WTC11 (cell line): ENCODE measurements at regions not wholly inside any gene's neighbourhood (a gene's known extent, or its start where the extent isn't known, plus 50 kb on each side); places are given as distances from the start of the nearest gene placed in this dataset.
A peak's percentile ranks its signal among the peaks of the same experiment; 100 is the strongest.
"Not testable (repeated sequence)": the region's sequence is repeated elsewhere in the genome, so short reads cannot be mapped to it uniquely, and the experiment has no call there.

Experiments used
- ATAC-seq: fragments of 200-7000 bp; cut with Tn5 transposase; 2 replicates; pipeline ENCODE4 v1.10.0; 2021; ENCODE audit warnings: mild to moderate bottlenecking, moderate library complexity
- CTCF ChIA-PET: fragments of 300-600 bp; sonication (Branson Sonifier 250); formaldehyde crosslinking; loops from one replicate; lab custom pipeline; 2021; ENCODE audit warnings: antibody characterized with exemption; lab: Charles Lee
- POLR2A ChIA-PET: fragments of 350-600 bp; sonication (Branson Sonifier 250); formaldehyde crosslinking; loops from one replicate; lab custom pipeline; 2021; ENCODE audit warnings: antibody characterized with exemption; lab: Charles Lee
- DNase-seq: peaks from one replicate; pipeline ENCODE4 v3.0.0; 2021; ENCODE audit warnings: low spot score
- H3K27ac Mint-ChIP-seq: 2 replicates; pipeline ENCODE4 v1.8.0; 2021; ENCODE audit warnings: mixed read lengths
- H3K27me3 Mint-ChIP-seq: 2 replicates; pipeline ENCODE4 v1.8.0; 2021; ENCODE audit warnings: low read depth, mild to moderate bottlenecking, moderate library complexity, mixed read lengths
- H3K36me3 Mint-ChIP-seq: 2 replicates; pipeline ENCODE4 v1.8.0; 2021; ENCODE audit warnings: mixed read lengths
- H3K4me1 Mint-ChIP-seq: 2 replicates; pipeline ENCODE4 v1.8.0; 2022; ENCODE audit warnings: mixed read lengths
- H3K4me3 Mint-ChIP-seq: 2 replicates; pipeline ENCODE4 v1.8.0; 2021; ENCODE audit warnings: mild to moderate bottlenecking, moderate library complexity, mixed read lengths
- H3K9me3 Mint-ChIP-seq: 2 replicates; pipeline ENCODE4 v1.8.0; 2021; ENCODE audit warnings: mixed read lengths
- CBFB ChIP-seq: sonication (generic); formaldehyde crosslinking; IDR thresholded peaks from 2 replicates; pipeline ENCODE4 v1.8.1; 2022; ENCODE audit warnings: mild to moderate bottlenecking, low read depth, missing genetic modification reagents
- CREB1 ChIP-seq: sonication (generic); formaldehyde crosslinking; IDR thresholded peaks from 2 replicates; pipeline ENCODE4 v1.8.0; 2023; ENCODE audit warnings: mild to moderate bottlenecking, missing genetic modification reagents
- ELF4 ChIP-seq: sonication (generic); formaldehyde crosslinking; IDR thresholded peaks from 2 replicates; pipeline ENCODE4 v1.8.1; 2022; ENCODE audit warnings: low read depth, mild to moderate bottlenecking, moderate library complexity, missing genetic modification reagents
- ETV6 ChIP-seq: sonication (generic); formaldehyde crosslinking; IDR thresholded peaks from 2 replicates; pipeline ENCODE4 v1.8.1; 2022; ENCODE audit warnings: mild to moderate bottlenecking, missing genetic modification reagents
- FOXJ3 ChIP-seq: sonication (generic); formaldehyde crosslinking; IDR thresholded peaks from 2 replicates; pipeline ENCODE4 v1.9.0; 2021; ENCODE audit warnings: missing genetic modification reagents, mild to moderate bottlenecking, borderline replicate concordance
- FOXK1 ChIP-seq: sonication (generic); formaldehyde crosslinking; IDR thresholded peaks from 2 replicates; pipeline ENCODE4 v1.8.0; 2022; ENCODE audit warnings: mild to moderate bottlenecking, moderate library complexity, missing genetic modification reagents
- GABPB1 ChIP-seq: sonication (generic); formaldehyde crosslinking; IDR thresholded peaks from 2 replicates; pipeline ENCODE4 v1.8.1; 2023; ENCODE audit warnings: mild to moderate bottlenecking, missing genetic modification reagents
- HMGA2 ChIP-seq: fragments of 250-450 bp; sonication (Bioruptor Pico); IDR thresholded peaks from 2 replicates; pipeline ENCODE4 v1.4.0; 2021; ENCODE audit warnings: mild to moderate bottlenecking, moderate library complexity
- HMGXB4 ChIP-seq: sonication (generic); formaldehyde crosslinking; IDR thresholded peaks from 2 replicates; pipeline ENCODE4 v1.8.1; 2023; ENCODE audit warnings: mild to moderate bottlenecking, moderate library complexity, missing genetic modification reagents
- OVOL2 ChIP-seq: fragments of 250-450 bp; sonication (Bioruptor Pico); IDR thresholded peaks from 2 replicates; pipeline ENCODE4 v1.9.0; 2021; ENCODE audit warnings: mild to moderate bottlenecking, borderline replicate concordance
- RELA ChIP-seq: sonication (generic); formaldehyde crosslinking; IDR thresholded peaks from 2 replicates; pipeline ENCODE4 v1.8.1; 2022; ENCODE audit warnings: missing genetic modification reagents, mild to moderate bottlenecking, borderline replicate concordance
- SOX15 ChIP-seq: fragments of 250-450 bp; sonication (Bioruptor Pico); IDR thresholded peaks from 2 replicates; pipeline ENCODE4 v1.9.0; 2021; ENCODE audit warnings: mild to moderate bottlenecking
- TCF7 ChIP-seq: sonication (generic); formaldehyde crosslinking; IDR thresholded peaks from 2 replicates; pipeline ENCODE4 v1.8.0; 2022; ENCODE audit warnings: mild to moderate bottlenecking, low read depth, missing genetic modification reagents, moderate library complexity
- TEAD1 ChIP-seq: sonication (generic); formaldehyde crosslinking; IDR thresholded peaks from 2 replicates; pipeline ENCODE4 v1.8.0; 2022; ENCODE audit warnings: mild to moderate bottlenecking, missing genetic modification reagents
- ZNF121 ChIP-seq: sonication (generic); formaldehyde crosslinking; IDR thresholded peaks from 2 replicates; pipeline ENCODE4 v1.8.0; 2023; ENCODE audit warnings: missing genetic modification reagents
- ZNF232 ChIP-seq: sonication (generic); formaldehyde crosslinking; IDR thresholded peaks from 2 replicates; pipeline ENCODE4 v1.8.0; 2022; ENCODE audit warnings: mild to moderate bottlenecking, missing genetic modification reagents
- ZNF396 ChIP-seq: fragments of 250-450 bp; sonication (Bioruptor Pico); IDR thresholded peaks from 2 replicates; pipeline ENCODE4 v1.8.0; 2021; ENCODE audit warnings: mild to moderate bottlenecking, moderate library complexity, borderline replicate concordance
- TF ChIP-seq, protein P1 (sequence below): sonication (generic); formaldehyde crosslinking; IDR thresholded peaks from 2 replicates; pipeline ENCODE4 v1.8.1; 2022; ENCODE audit warnings: low read depth, missing genetic modification reagents, borderline replicate concordance
- TF ChIP-seq, protein P2 (sequence below): sonication (generic); formaldehyde crosslinking; IDR thresholded peaks from 2 replicates; pipeline ENCODE4 v1.8.1; 2023; ENCODE audit warnings: mild to moderate bottlenecking, missing genetic modification reagents, borderline replicate concordance
- TF ChIP-seq, protein P3 (sequence below): sonication (generic); formaldehyde crosslinking; IDR thresholded peaks from 2 replicates; pipeline ENCODE4 v1.8.0; 2022; ENCODE audit warnings: mild to moderate bottlenecking, missing genetic modification reagents

- peaks cover 74% of the 10 kb centered on the region for H3K9me3 Mint-ChIP-seq
- DNase-seq, result peak; percentile 30
These were observed 239.7 kb downstream of the DAD1 start for GRCh38 chr14:22349281-22349680.

GRCh38 chr14:22344673-22345072 is 244.4 kb downstream of the DAD1 start:
- no peak for DNase-seq
- peaks cover 73% of the 10 kb centered on the region for H3K9me3 Mint-ChIP-seq
- POLR2A ChIA-PET, result no interaction called here
- TF ChIP-seq OVOL2 (CRISPR knock-in tag) (no peak), CREB1 (CRISPR knock-in tag) (no peak), ELF4 (CRISPR knock-in tag) (no peak), ETV6 (CRISPR knock-in tag) (no peak), RELA (CRISPR knock-in tag) (no peak), TEAD1 (CRISPR knock-in tag) (no peak), SOX15 (CRISPR knock-in tag) (no peak), FOXJ3 (CRISPR knock-in tag) (no peak), ZNF121 (CRISPR knock-in tag) (no peak), CBFB (CRISPR knock-in tag) (no peak), ZNF232 (no peak), ZNF396 (CRISPR knock-in tag) (no peak)
- TF ChIP-seq, protein P1, sequence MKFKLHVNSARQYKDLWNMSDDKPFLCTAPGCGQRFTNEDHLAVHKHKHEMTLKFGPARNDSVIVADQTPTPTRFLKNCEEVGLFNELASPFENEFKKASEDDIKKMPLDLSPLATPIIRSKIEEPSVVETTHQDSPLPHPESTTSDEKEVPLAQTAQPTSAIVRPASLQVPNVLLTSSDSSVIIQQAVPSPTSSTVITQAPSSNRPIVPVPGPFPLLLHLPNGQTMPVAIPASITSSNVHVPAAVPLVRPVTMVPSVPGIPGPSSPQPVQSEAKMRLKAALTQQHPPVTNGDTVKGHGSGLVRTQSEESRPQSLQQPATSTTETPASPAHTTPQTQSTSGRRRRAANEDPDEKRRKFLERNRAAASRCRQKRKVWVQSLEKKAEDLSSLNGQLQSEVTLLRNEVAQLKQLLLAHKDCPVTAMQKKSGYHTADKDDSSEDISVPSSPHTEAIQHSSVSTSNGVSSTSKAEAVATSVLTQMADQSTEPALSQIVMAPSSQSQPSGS (CRISPR knock-in tag), result no peak
- TF ChIP-seq, protein P2, sequence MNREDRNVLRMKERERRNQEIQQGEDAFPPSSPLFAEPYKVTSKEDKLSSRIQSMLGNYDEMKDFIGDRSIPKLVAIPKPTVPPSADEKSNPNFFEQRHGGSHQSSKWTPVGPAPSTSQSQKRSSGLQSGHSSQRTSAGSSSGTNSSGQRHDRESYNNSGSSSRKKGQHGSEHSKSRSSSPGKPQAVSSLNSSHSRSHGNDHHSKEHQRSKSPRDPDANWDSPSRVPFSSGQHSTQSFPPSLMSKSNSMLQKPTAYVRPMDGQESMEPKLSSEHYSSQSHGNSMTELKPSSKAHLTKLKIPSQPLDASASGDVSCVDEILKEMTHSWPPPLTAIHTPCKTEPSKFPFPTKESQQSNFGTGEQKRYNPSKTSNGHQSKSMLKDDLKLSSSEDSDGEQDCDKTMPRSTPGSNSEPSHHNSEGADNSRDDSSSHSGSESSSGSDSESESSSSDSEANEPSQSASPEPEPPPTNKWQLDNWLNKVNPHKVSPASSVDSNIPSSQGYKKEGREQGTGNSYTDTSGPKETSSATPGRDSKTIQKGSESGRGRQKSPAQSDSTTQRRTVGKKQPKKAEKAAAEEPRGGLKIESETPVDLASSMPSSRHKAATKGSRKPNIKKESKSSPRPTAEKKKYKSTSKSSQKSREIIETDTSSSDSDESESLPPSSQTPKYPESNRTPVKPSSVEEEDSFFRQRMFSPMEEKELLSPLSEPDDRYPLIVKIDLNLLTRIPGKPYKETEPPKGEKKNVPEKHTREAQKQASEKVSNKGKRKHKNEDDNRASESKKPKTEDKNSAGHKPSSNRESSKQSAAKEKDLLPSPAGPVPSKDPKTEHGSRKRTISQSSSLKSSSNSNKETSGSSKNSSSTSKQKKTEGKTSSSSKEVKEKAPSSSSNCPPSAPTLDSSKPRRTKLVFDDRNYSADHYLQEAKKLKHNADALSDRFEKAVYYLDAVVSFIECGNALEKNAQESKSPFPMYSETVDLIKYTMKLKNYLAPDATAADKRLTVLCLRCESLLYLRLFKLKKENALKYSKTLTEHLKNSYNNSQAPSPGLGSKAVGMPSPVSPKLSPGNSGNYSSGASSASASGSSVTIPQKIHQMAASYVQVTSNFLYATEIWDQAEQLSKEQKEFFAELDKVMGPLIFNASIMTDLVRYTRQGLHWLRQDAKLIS (CRISPR knock-in tag), result no peak
- TF ChIP-seq, all 79 proteins: peak for 0
- peaks cover 46% of the 10 kb centered on the region for H3K36me3 Mint-ChIP-seq
- peaks cover 2% of the 10 kb centered on the region; the same call in 1 of the 2 replicates for H3K27me3 Mint-ChIP-seq
- H3K27ac Mint-ChIP-seq, result no peak overlapping the region
- no peak overlapping the region for H3K4me3 Mint-ChIP-seq
- CTCF ChIA-PET, result no interaction called here
- ATAC-seq, result no peak
- H3K4me1 Mint-ChIP-seq, result peaks cover 7% of the 10 kb centered on the region

More at GRCh38 chr14:22349281-22349680, 239.7 kb downstream of the DAD1 start:
- ATAC-seq, H3K27me3 Mint-ChIP-seq, POLR2A ChIA-PET, H3K4me1 Mint-ChIP-seq, H3K4me3 Mint-ChIP-seq: not testable (repeated sequence)
- 0 out of 2 replicates have a peak overlapping the region, but pooled peaks have one; percentile 11 for H3K27ac Mint-ChIP-seq
- TF ChIP-seq FOXK1, result 0 out of 2 replicates have a peak, but pooled peaks have one; percentile 36
- H3K36me3 Mint-ChIP-seq, result peaks cover 34% of the 10 kb centered on the region
- CTCF ChIA-PET, result interaction anchor here (1.2 to 1.6 kb wide), 2 partner anchors 26 to 31 kb away, joined by 3 to 6 read pairs; no protein-coding TSS in a partner anchor

DNA sequence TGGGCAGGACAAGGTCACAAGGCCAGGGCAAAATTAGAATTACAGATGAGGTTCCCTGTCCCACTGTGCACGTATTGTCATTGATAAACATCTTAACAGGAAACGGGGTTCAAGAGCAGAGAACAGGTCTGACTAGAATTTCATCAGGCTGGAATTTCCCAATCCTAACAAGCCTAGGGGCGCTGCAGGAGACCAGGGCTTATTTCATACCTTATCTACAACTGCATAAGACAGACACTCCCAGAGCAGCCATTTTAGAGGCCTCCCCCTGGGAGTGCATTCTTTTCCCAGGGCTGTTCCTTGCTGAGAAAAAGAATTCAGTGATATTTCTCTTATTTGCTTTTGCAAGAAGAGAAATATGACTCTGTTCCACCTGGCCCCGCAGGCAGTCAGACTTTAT is 244.8 kb downstream of the DAD1 start:
- H3K9me3 Mint-ChIP-seq, result peaks cover 69% of the 10 kb centered on the region
- H3K4me1 Mint-ChIP-seq, result not testable (repeated sequence)

DNA sequence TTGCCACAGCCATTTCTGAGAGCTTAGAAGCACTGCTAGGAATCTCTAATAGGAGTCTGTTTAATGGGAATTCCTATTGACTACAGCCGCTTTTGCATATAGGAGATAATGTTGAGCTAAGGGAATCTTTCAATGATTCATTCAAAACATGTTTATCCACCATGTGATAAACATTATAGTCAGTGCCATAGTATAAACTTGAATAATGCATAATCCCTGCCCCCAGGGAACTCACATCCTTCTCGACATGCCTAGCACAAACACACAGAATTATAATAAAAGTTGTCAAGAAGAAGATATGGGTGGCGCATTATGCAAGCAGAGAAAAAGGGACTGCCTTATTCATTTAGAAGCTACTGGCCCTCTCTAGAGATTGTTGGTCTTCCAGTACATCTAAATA is 248.0 kb downstream of the DAD1 start:
- ChIA-PET POLR2A (no interaction called here), CTCF (no interaction called here)
- no peak for DNase-seq
- Mint-ChIP-seq H3K4me1 (no peaks in the 10 kb centered on the region), H3K36me3 (peaks cover 33% of the 10 kb centered on the region), H3K27me3 (peaks cover 2% of the 10 kb centered on the region; the same call in 1 of the 2 replicates), H3K27ac (no peak overlapping the region), H3K4me3 (no peak overlapping the region)
- ATAC-seq, result no peak
- TF ChIP-seq TCF7 (CRISPR knock-in tag) (no peak), HMGXB4 (CRISPR knock-in tag) (no peak), GABPB1 (CRISPR knock-in tag) (no peak), HMGA2 (CRISPR knock-in tag) (no peak)
- TF ChIP-seq, protein P3, sequence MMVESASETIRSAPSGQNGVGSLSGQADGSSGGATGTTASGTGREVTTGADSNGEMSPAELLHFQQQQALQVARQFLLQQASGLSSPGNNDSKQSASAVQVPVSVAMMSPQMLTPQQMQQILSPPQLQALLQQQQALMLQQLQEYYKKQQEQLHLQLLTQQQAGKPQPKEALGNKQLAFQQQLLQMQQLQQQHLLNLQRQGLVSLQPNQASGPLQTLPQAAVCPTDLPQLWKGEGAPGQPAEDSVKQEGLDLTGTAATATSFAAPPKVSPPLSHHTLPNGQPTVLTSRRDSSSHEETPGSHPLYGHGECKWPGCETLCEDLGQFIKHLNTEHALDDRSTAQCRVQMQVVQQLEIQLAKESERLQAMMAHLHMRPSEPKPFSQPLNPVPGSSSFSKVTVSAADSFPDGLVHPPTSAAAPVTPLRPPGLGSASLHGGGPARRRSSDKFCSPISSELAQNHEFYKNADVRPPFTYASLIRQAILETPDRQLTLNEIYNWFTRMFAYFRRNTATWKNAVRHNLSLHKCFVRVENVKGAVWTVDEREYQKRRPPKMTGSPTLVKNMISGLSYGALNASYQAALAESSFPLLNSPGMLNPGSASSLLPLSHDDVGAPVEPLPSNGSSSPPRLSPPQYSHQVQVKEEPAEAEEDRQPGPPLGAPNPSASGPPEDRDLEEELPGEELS (CRISPR knock-in tag), result no peak
- TF ChIP-seq, all 79 proteins: peak for 0
- peaks cover 45% of the 10 kb centered on the region for H3K9me3 Mint-ChIP-seq

More for the DNA sequence above, 244.8 kb downstream of the DAD1 start:
- CTCF ChIA-PET, H3K27ac Mint-ChIP-seq, H3K27me3 Mint-ChIP-seq, H3K4me3 Mint-ChIP-seq, ATAC-seq, POLR2A ChIA-PET: not testable (repeated sequence)
- H3K36me3 Mint-ChIP-seq, result peaks cover 43% of the 10 kb centered on the region
- peak; percentile 17 for DNase-seq
